ENCODE measurements at regions not wholly inside any gene's neighbourhood (a gene's known extent, or its start where the extent isn't known, plus 50 kb on each side); places are given as distances from the start of the nearest gene placed in this dataset.

GRCh38 chr10:30529373-30529998, 95.5 kb downstream of the MAP3K8 start:
- peak; percentile 48 for TF ChIP-seq POLR2A (IDR thresholded peaks at IDR 0.05; ENCODE audit: low read length)
- no peak for TF ChIP-seq GATA1 (IDR thresholded peaks at IDR 0.05; ENCODE audit: low read depth, low read length)

Measured in erythroblast (primary cell).